ENCODE measurements at regions not wholly inside any gene's neighbourhood (a gene's known extent, or its start where the extent isn't known, plus 50 kb on each side); places are given as distances from the start of the nearest gene placed in this dataset.

DNA sequence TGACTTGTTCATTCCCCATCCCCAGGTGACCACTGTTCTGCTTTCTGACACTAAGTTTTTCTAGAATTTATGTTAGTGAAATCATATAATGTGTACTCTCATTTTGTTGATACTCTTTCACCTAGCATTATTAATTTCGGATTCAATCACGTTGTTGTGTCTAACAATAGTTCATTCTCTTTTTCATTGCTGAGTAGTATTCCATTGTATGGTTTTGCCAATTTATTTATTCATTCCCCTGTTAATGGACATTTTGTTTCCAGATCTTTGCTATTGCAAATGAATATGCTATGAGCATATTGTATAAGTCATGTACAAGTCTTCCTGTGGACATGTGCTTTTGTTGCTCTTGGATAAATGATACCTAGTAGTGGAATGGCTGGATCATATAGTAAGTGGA, 146.4 kb downstream of the FAM204A start:
- no peak for DNase-seq (ENCODE audit: low read depth, low spot score)

GRCh38 chr10:118193642-118194041, 146.9 kb upstream of the RAB11FIP2 start:
- no peak overlapping the region for H3K4me3 ChIP-seq (ENCODE audit: low read length)
- no peak for DNase-seq (ENCODE audit: low read depth, low spot score)

More for the DNA sequence above, 146.4 kb downstream of the FAM204A start:
- no peak overlapping the region for H3K4me3 ChIP-seq (ENCODE audit: low read length)

DNA sequence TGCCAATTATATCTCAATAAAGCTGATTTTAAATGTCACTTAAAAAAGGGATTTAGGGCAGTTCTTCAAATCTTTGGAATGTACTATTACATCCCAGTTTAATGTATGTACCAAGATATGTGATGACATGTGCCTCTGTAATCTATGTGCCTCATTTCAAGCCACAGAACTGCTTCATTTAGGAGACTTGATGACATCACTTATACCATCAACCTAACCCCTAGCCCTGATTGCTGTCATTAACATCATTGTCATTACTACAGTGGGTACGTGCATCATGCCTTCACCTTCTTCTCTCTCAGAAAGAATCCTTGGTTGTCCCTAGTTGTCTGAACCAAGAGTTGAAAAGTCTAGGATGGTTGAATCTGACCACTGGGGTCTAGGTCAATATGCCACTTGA, 134.3 kb upstream of the RAB11FIP2 start:
- no peak overlapping the region for H3K4me3 ChIP-seq (ENCODE audit: low read length)
- no peak for DNase-seq (ENCODE audit: low read depth, low spot score)

GRCh38 chr10:118175148-118175547, 128.4 kb upstream of the RAB11FIP2 start:
- H3K4me3 ChIP-seq (ENCODE audit: low read length) = no peak overlapping the region
- DNase-seq (ENCODE audit: low read depth, low spot score) = no peak

DNA sequence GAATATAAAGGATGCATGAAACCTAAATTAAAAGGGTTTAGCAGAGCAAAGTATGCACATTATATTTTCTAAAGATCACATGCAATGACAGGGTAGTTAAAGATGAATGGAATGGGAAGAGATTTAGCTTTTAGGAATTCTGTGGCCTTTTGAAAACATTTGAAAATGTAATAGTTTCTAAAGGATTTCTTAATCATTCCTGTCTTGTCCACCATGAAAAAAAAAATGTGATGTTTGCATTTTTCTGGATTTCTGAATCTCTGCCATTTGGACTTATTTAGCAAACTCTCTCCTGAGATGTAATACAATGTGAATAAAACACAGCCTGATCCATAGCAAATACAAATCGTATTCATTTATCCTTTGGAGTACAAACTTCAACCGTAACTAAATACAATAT, 126.6 kb upstream of the RAB11FIP2 start:
- no peak overlapping the region for H3K4me3 ChIP-seq (ENCODE audit: low read length)
- no peak for DNase-seq (ENCODE audit: low read depth, low spot score)

GRCh38 chr10:118171861-118172260, 125.1 kb upstream of the RAB11FIP2 start:
- no peak overlapping the region for H3K4me3 ChIP-seq (ENCODE audit: low read length)
- no peak for DNase-seq (ENCODE audit: low read depth, low spot score)

GRCh38 chr10:118167056-118167700, 120.4 kb upstream of the RAB11FIP2 start:
- no peak overlapping the region for H3K4me3 ChIP-seq (ENCODE audit: low read length)
- DNase-seq (ENCODE audit: low read depth, low spot score) = no peak

DNA sequence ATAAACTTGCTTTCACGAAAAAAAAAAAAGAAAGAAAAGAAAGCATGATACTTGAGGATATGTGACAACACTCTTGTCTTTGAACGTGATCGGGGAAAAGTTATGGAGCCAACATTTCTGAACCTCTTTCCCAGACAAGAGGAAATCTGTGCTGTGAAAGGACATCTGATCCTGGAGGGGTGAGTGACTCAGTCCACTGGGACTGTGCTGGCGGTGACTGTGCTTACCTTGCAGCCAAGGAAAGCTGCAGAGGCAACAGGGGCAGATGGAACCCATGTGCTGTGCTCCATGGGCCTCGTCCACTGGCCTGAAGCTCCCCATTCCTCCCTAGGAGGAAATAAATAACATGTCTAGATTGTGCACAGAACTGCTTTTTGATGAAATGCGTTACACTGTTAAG, 116.5 kb upstream of the RAB11FIP2 start:
- DNase-seq (ENCODE audit: low read depth, low spot score) = no peak
- no peak overlapping the region for H3K4me3 ChIP-seq (ENCODE audit: low read length)

- no peak for DNase-seq (ENCODE audit: low read depth, low spot score)
- no peak overlapping the region for H3K4me3 ChIP-seq (ENCODE audit: low read length)
Observed at GRCh38 chr10:118161461-118162246, 114.9 kb upstream of the RAB11FIP2 start.

- DNase-seq (ENCODE audit: low read depth, low spot score) = no peak
Observed at GRCh38 chr10:118153287-118153686, 106.5 kb upstream of the RAB11FIP2 start.

DNA sequence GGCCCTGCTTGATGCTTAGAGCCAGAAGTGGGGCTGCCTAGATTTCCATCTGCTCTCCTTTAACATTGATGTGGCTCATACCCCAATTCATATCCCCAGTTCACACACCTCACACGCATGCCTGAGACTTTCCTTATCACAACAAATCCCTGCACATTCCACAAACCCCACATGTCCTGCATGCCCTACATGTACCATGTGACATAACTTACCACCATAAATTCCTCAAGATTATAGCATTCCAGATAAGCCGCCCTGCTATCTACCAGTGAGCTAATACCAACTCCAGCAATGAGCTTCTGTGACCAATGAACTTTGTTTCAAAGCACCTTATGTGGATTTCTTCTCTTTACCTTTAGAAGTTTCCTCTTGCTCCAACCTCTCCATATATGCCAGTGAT, 104.7 kb upstream of the RAB11FIP2 start:
- no peak for DNase-seq (ENCODE audit: low read depth, low spot score)
- H3K4me3 ChIP-seq (ENCODE audit: low read length) = no peak overlapping the region

More at GRCh38 chr10:118153287-118153686, 106.5 kb upstream of the RAB11FIP2 start:
- no peak overlapping the region for H3K4me3 ChIP-seq (ENCODE audit: low read length)

DNA sequence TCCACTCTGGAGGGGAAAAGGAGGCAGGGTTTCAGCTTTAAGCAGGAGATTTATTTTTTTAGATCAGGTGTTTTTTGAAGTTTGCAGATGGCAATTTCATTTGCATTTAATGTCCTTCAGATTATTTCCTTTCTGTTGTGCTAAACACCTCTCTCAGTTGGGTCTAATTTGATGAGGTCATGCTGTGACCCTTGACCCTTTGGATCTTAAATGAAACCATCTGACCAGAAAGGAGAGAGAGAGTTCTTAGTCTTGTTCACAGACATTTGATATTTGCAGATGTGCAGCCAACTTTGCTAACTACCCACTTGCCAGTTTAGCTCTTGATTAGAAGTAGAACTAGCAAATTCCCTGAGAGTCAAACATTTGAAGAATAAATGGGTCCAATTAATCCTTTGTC, 101.5 kb upstream of the RAB11FIP2 start:
- H3K4me3 ChIP-seq (ENCODE audit: low read length) = no peak overlapping the region
- DNase-seq (ENCODE audit: low read depth, low spot score) = no peak

- DNase-seq (ENCODE audit: low read depth, low spot score) = no peak
- no peak overlapping the region for H3K4me3 ChIP-seq (ENCODE audit: low read length)
Observed at GRCh38 chr10:118145256-118145655, 98.5 kb upstream of the RAB11FIP2 start.

DNA sequence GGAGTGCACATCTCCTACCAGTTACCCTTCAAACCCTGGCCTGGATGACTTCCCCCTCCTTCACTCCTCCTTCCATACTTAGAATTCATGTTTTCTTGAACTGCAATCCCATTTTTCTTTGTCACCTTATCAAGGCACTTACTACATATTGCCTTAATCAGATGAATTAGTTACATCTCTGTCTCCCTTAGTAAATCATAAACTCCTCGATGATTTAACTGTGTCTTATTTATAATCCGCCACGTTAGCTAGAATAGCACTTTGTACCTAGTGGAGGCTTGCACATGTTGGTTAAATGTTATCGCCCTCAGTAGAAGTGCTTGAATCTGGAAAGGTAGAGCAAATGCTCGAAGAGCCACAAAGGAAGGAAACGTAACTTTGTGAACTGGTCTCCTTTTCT, 94.7 kb upstream of the RAB11FIP2 start:
- DNase-seq (ENCODE audit: low read depth, low spot score) = no peak
- no peak overlapping the region for H3K4me3 ChIP-seq (ENCODE audit: low read length)

GRCh38 chr10:118139321-118139720, 92.6 kb upstream of the RAB11FIP2 start:
- no peak overlapping the region for H3K4me3 ChIP-seq (ENCODE audit: low read length)
- no peak for DNase-seq (ENCODE audit: low read depth, low spot score)

DNA sequence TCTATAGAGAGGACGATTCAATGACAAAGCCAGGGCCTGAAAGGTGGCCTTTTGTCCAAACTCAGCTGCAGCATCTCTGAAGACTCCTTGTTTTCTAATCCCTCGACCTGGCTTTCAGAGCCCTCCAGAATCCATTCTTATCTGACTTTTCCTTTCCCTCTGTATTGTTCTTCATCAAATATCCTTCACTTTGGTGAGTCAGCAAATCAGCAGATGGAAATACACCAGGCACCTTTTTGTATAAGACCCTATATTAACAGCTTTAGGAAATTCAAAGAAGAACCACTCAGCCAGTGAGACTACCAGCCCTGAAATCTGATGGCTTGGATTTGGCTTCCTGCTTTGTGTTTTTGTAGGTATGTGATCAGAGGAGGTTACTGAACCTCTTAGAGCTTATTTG, 81.9 kb upstream of the RAB11FIP2 start:
- no peak for DNase-seq (ENCODE audit: low read depth, low spot score)
- no peak overlapping the region for H3K4me3 ChIP-seq (ENCODE audit: low read length)

GRCh38 chr10:118118716-118119115, 72.0 kb upstream of the RAB11FIP2 start:
- no peak for DNase-seq (ENCODE audit: low read depth, low spot score)
- H3K4me3 ChIP-seq (ENCODE audit: low read length) = no peak overlapping the region

DNA sequence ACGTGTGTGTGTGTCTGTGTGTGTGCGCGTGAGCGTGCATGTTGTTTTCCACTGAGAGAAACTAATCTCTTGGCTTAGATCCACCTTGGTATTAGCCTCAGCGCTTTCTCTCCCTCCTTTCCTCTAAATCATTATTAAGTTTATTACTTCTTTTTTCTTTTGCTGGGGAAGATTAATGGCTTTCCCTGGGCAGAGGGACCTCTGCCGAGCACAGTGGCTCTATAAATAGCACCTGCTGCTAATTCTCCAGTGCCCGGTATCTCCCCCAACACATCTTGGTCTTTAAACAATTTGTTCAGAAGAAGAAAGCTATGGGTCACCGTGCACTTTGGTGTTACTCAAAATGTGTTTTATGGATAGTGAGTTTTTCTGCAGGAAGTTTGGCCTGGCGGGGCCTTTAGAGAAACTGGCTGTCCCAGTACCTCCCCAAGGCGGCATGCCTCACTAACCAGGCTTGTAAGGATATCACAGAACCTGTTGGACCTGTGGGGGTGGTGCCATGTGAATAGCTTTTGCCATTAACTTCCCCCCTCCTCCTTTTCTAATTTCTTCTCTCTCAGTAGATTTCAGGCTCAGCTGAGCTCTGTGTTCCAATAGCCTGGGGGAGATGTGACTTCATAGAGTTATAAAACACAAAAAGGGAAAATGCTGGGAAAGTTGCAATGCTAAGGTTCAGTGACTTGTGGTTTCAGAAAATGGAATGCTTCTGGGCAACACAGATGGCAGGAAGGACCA, 70.1 kb upstream of the RAB11FIP2 start:
- no peak overlapping the region for H3K4me3 ChIP-seq (ENCODE audit: low read length)
- no peak for DNase-seq (ENCODE audit: low read depth, low spot score)

DNA sequence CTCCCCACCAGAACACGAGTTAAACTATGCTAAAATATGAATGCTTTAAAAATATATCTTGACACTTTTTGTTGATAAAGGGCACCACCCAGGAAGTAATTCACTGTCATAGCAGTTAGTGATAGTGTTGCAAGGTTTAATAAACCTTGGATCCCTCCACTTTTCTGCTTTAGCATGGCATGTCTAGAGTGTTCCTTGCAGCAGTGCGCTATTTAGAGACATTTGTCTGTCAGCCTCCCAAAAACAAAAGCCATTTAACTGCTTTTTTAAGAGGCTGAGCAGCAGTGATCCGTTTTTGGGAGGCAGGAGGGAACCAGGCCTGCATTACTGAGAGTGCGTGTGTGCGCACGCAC, 69.6 kb upstream of the RAB11FIP2 start:
- no peak for DNase-seq (ENCODE audit: low read depth, low spot score)
- H3K4me3 ChIP-seq (ENCODE audit: low read length) = no peak overlapping the region

GRCh38 chr10:118115701-118116100, 69.0 kb upstream of the RAB11FIP2 start:
- H3K4me3 ChIP-seq (ENCODE audit: low read length) = no peak overlapping the region
- DNase-seq (ENCODE audit: low read depth, low spot score) = no peak
